PC-3 (cell line): ENCODE measurements at regions not wholly inside any gene's neighbourhood (a gene's known extent, or its start where the extent isn't known, plus 50 kb on each side); places are given as distances from the start of the nearest gene placed in this dataset.

Experiments
- EZH2 ChIP-seq: fragments of 300-600 bp; sonication (generic); IDR thresholded peaks from one replicate; pipeline ENCODE4 v1.6.1; 2017; ENCODE audit warnings: antibody characterized with exemption, mild to moderate bottlenecking, low read length; ENCODE audit not compliant: unreplicated experiment
- EZH2phosphoT487 ChIP-seq: fragments of 300-600 bp; sonication (generic); IDR thresholded peaks from 2 replicates; pipeline ENCODE4 v1.6.1; 2018; ENCODE audit warnings: mild to moderate bottlenecking, antibody characterized with exemption, low read length, borderline replicate concordance
- TF ChIP-seq, protein P1 (sequence below): fragments of 300-600 bp; sonication (generic); conservative IDR thresholded peaks from 2 replicates; pipeline ENCODE4 v1.5.1; 2017; ENCODE audit warnings: antibody characterized with exemption, low read depth, mild to moderate bottlenecking, low read length

DNA sequence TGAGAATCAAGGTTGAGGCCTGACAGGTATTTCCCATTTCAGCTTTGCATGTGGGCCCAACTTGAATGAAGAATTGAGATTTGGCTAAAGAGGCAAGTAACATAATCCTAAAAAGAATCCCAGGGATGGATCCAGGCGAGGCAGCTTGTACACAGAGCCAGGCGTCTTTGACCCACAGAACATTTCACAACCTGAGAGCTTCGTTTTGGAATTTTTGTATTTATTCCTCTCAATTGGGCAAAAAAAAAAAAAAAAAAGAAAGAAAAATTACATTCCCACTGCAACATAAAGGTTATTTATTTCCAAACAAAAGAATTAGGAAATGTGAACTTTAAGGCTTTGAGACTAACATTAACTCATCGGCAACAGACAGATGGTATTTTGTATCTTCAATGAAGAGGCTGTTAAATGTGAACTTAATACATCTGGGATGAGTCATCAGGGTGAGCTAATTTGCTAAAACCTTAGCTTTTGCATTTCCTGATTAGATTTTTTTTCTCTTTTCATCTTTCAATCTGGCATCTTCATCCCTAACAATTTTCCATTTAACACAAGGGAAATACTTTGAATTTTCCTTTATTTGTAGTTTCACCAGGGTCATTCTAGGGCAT is 478.5 kb upstream of the TNP1 start:
- TF ChIP-seq, protein P1, sequence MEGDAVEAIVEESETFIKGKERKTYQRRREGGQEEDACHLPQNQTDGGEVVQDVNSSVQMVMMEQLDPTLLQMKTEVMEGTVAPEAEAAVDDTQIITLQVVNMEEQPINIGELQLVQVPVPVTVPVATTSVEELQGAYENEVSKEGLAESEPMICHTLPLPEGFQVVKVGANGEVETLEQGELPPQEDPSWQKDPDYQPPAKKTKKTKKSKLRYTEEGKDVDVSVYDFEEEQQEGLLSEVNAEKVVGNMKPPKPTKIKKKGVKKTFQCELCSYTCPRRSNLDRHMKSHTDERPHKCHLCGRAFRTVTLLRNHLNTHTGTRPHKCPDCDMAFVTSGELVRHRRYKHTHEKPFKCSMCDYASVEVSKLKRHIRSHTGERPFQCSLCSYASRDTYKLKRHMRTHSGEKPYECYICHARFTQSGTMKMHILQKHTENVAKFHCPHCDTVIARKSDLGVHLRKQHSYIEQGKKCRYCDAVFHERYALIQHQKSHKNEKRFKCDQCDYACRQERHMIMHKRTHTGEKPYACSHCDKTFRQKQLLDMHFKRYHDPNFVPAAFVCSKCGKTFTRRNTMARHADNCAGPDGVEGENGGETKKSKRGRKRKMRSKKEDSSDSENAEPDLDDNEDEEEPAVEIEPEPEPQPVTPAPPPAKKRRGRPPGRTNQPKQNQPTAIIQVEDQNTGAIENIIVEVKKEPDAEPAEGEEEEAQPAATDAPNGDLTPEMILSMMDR: no peak
- TF ChIP-seq EZH2phosphoT487 (no peak), EZH2 (no peak)
